ENCODE measurements at regions not wholly inside any gene's neighbourhood (a gene's known extent, or its start where the extent isn't known, plus 50 kb on each side); places are given as distances from the start of the nearest gene placed in this dataset.

DNA sequence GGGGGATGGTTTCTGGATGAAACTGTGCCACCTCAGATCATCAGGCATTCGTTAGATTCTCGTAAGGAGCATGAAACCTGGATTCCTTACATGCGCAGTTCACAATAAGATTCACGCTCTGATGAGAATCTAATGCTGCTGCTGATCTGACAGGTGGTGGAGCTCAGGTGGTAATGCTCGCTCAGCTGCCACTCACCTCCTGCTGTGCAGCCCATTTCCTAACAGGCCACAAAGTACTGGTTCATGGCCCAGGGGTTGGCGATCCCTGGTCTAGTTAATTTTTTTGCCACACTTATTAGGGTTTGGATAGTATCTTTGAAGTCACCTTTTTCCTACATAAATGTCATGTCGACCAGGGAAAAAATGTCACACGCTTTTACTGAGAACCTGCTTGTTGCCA, 96.8 kb upstream of the MLIP start (continued):
- TF ChIP-seq, protein P1, sequence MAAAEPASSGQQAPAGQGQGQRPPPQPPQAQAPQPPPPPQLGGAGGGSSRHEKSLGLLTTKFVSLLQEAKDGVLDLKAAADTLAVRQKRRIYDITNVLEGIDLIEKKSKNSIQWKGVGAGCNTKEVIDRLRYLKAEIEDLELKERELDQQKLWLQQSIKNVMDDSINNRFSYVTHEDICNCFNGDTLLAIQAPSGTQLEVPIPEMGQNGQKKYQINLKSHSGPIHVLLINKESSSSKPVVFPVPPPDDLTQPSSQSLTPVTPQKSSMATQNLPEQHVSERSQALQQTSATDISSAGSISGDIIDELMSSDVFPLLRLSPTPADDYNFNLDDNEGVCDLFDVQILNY (CRISPR knock-in tag; IDR thresholded peaks at IDR 0.05) = no peak
- TF ChIP-seq, protein P2, sequence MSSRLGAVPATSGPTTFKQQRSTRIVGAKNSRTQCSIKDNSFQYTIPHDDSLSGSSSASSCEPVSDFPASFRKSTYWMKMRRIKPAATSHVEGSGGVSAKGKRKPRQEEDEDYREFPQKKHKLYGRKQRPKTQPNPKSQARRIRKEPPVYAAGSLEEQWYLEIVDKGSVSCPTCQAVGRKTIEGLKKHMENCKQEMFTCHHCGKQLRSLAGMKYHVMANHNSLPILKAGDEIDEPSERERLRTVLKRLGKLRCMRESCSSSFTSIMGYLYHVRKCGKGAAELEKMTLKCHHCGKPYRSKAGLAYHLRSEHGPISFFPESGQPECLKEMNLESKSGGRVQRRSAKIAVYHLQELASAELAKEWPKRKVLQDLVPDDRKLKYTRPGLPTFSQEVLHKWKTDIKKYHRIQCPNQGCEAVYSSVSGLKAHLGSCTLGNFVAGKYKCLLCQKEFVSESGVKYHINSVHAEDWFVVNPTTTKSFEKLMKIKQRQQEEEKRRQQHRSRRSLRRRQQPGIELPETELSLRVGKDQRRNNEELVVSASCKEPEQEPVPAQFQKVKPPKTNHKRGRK (CRISPR knock-in tag; IDR thresholded peaks at IDR 0.05; ENCODE audit: borderline replicate concordance) = no peak
- no peak for TF ChIP-seq JUN (CRISPR knock-in tag; IDR thresholded peaks at IDR 0.05)
- no peak for TF ChIP-seq SMAD4 (CRISPR knock-in tag; IDR thresholded peaks at IDR 0.05)
- TF ChIP-seq ZNF263 (CRISPR knock-in tag; IDR thresholded peaks at IDR 0.05; ENCODE audit: low read depth) = no peak
- TF ChIP-seq, protein P3, sequence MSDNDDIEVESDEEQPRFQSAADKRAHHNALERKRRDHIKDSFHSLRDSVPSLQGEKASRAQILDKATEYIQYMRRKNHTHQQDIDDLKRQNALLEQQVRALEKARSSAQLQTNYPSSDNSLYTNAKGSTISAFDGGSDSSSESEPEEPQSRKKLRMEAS (CRISPR knock-in tag; IDR thresholded peaks at IDR 0.05) = no peak

- H3K4me1 Mint-ChIP-seq = peaks cover 12% of the 10 kb centered on the region
- DNase-seq (ENCODE audit: low spot score) (no peak), ATAC-seq (no peak)
- ChIA-PET POLR2A (no interaction called here), CTCF (no interaction called here)
- H3K36me3 Mint-ChIP-seq = no peaks in the 10 kb centered on the region
- H3K27me3 Mint-ChIP-seq (ENCODE audit: low read depth) = no peaks in the 10 kb centered on the region
- H3K9me3 Mint-ChIP-seq = peaks cover 8% of the 10 kb centered on the region
- H3K27ac Mint-ChIP-seq = no peak overlapping the region
- no peak for TF ChIP-seq ZNF219 (CRISPR knock-in tag; IDR thresholded peaks at IDR 0.05; ENCODE audit: borderline replicate concordance)
- TF ChIP-seq, protein P4, sequence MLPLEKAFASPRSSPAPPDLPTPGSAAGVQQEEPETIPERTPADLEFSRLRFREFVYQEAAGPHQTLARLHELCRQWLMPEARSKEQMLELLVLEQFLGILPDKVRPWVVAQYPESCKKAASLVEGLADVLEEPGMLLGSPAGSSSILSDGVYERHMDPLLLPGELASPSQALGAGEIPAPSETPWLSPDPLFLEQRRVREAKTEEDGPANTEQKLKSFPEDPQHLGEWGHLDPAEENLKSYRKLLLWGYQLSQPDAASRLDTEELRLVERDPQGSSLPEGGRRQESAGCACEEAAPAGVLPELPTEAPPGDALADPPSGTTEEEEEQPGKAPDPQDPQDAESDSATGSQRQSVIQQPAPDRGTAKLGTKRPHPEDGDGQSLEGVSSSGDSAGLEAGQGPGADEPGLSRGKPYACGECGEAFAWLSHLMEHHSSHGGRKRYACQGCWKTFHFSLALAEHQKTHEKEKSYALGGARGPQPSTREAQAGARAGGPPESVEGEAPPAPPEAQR (CRISPR knock-in tag; IDR thresholded peaks at IDR 0.05) = no peak
- no peak for TF ChIP-seq TEAD4 (CRISPR knock-in tag; IDR thresholded peaks at IDR 0.05)
- TF ChIP-seq SMAD4 (CRISPR knock-in tag; IDR thresholded peaks at IDR 0.05) = no peak
- no peak for TF ChIP-seq GABPB1 (CRISPR knock-in tag; IDR thresholded peaks at IDR 0.05)
- no peak for TF ChIP-seq ESRRA (CRISPR knock-in tag; IDR thresholded peaks at IDR 0.05; ENCODE audit: borderline replicate concordance)
- TF ChIP-seq, protein P5, sequence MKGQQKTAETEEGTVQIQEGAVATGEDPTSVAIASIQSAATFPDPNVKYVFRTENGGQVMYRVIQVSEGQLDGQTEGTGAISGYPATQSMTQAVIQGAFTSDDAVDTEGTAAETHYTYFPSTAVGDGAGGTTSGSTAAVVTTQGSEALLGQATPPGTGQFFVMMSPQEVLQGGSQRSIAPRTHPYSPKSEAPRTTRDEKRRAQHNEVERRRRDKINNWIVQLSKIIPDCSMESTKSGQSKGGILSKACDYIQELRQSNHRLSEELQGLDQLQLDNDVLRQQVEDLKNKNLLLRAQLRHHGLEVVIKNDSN (CRISPR knock-in tag; IDR thresholded peaks at IDR 0.05) = no peak
- no peak for TF ChIP-seq IRF2 (CRISPR knock-in tag; IDR thresholded peaks at IDR 0.05; ENCODE audit: borderline replicate concordance, low read depth)
- TF ChIP-seq ATF1 (CRISPR knock-in tag; IDR thresholded peaks at IDR 0.05) = no peak
- no peak for TF ChIP-seq NR2C2 (CRISPR knock-in tag; IDR thresholded peaks at IDR 0.05)
- H3K4me3 Mint-ChIP-seq = no peak overlapping the region
These were observed 93.4 kb upstream of the MLIP start for GRCh38 chr6:54017877-54018276.

GRCh38 chr6:54018722-54019121, 92.5 kb upstream of the MLIP start:
- CTCF ChIA-PET = no interaction called here
- Mint-ChIP-seq H3K4me1 (peaks cover 12% of the 10 kb centered on the region), H3K4me3 (no peak overlapping the region), H3K36me3 (no peaks in the 10 kb centered on the region), H3K27ac (no peak overlapping the region), H3K27me3 (ENCODE audit: low read depth) (no peaks in the 10 kb centered on the region), H3K9me3 (peaks cover 5% of the 10 kb centered on the region)
- POLR2A ChIA-PET = no interaction called here
- no peak for ATAC-seq
- no peak for DNase-seq (ENCODE audit: low spot score)
- TF ChIP-seq TCF7 (CRISPR knock-in tag; IDR thresholded peaks at IDR 0.05; ENCODE audit: low read depth) = no peak
- no peak for TF ChIP-seq ZNF317 (CRISPR knock-in tag; IDR thresholded peaks at IDR 0.05; ENCODE audit: borderline replicate concordance, low read depth)
- TF ChIP-seq, protein P6, sequence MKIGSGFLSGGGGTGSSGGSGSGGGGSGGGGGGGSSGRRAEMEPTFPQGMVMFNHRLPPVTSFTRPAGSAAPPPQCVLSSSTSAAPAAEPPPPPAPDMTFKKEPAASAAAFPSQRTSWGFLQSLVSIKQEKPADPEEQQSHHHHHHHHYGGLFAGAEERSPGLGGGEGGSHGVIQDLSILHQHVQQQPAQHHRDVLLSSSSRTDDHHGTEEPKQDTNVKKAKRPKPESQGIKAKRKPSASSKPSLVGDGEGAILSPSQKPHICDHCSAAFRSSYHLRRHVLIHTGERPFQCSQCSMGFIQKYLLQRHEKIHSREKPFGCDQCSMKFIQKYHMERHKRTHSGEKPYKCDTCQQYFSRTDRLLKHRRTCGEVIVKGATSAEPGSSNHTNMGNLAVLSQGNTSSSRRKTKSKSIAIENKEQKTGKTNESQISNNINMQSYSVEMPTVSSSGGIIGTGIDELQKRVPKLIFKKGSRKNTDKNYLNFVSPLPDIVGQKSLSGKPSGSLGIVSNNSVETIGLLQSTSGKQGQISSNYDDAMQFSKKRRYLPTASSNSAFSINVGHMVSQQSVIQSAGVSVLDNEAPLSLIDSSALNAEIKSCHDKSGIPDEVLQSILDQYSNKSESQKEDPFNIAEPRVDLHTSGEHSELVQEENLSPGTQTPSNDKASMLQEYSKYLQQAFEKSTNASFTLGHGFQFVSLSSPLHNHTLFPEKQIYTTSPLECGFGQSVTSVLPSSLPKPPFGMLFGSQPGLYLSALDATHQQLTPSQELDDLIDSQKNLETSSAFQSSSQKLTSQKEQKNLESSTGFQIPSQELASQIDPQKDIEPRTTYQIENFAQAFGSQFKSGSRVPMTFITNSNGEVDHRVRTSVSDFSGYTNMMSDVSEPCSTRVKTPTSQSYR (CRISPR knock-in tag; IDR thresholded peaks at IDR 0.05) = no peak
- TF ChIP-seq SP1 (CRISPR knock-in tag; conservative IDR thresholded peaks at IDR 0.05) = no peak

Measured in WTC11 (cell line).